HG02884 (cell line): ENCODE measurements at regions not wholly inside any gene's neighbourhood (a gene's known extent, or its start where the extent isn't known, plus 50 kb on each side); places are given as distances from the start of the nearest gene placed in this dataset.
A peak's percentile ranks its signal among the peaks of the same experiment; 100 is the strongest.
"Not testable (repeated sequence)": the region's sequence is repeated elsewhere in the genome, so short reads cannot be mapped to it uniquely, and the experiment has no call there.

Experiments used
- ATAC-seq: cut with Tn5 transposase; IDR thresholded peaks from one replicate; pipeline ENCODE4 v1.9.1; 2021; ENCODE audit warnings: mild to moderate bottlenecking, moderate library complexity; ENCODE audit not compliant: unreplicated experiment

- ATAC-seq, result not testable (repeated sequence)
These were observed 54.7 kb upstream of the NBPF15 start for GRCh38 chr1:144516172-144516571.

GRCh38 chr1:144516906-144517305 lies 55.4 kb upstream of the NBPF15 start:
- not testable (repeated sequence) for ATAC-seq

GRCh38 chr1:144518439-144518838 lies 57.0 kb upstream of the NBPF15 start:
- not testable (repeated sequence) for ATAC-seq

- ATAC-seq, result not testable (repeated sequence)
These were observed 58.2 kb upstream of the NBPF15 start for GRCh38 chr1:144519528-144520189.

- peak; percentile 88 for ATAC-seq
These were observed 62.4 kb upstream of the NBPF15 start for GRCh38 chr1:144523661-144524407.

- ATAC-seq, result not testable (repeated sequence)
These were observed 60.5 kb upstream of the PPIAL4F start for GRCh38 chr1:144532156-144532607.

- ATAC-seq, result not testable (repeated sequence)
These were observed 59.2 kb upstream of the PPIAL4F start for GRCh38 chr1:144533480-144533879.

GRCh38 chr1:144534286-144534685 lies 58.4 kb upstream of the PPIAL4F start:
- not testable (repeated sequence) for ATAC-seq

GRCh38 chr1:144536677-144537076 lies 56.0 kb upstream of the PPIAL4F start:
- ATAC-seq, result not testable (repeated sequence)

- ATAC-seq, result not testable (repeated sequence)
These were observed 55.5 kb upstream of the PPIAL4F start for GRCh38 chr1:144537234-144537633.

- not testable (repeated sequence) for ATAC-seq
These were observed 54.0 kb upstream of the PPIAL4F start for GRCh38 chr1:144538736-144539135.

- not testable (repeated sequence) for ATAC-seq
These were observed 53.3 kb upstream of the PPIAL4F start for GRCh38 chr1:144539191-144539960.
